ENCODE measurements at regions not wholly inside any gene's neighbourhood (a gene's known extent, or its start where the extent isn't known, plus 50 kb on each side); places are given as distances from the start of the nearest gene placed in this dataset.

- 96 to 97% methylated on average over 1 of the region's 1 CpG for whole genome bisulfite sequencing, 2 donors
- no peaks in the 10 kb centered on the region for H3K36me3 ChIP-seq
- peaks cover 0 to 3% (median 0%) of the 10 kb centered on the region in 11 donors for H3K9me3 ChIP-seq
- no peak for TF ChIP-seq CTCF (IDR thresholded peaks at IDR 0.05)
- no peaks in the 10 kb centered on the region for H3K27me3 ChIP-seq
- H3K4me3 ChIP-seq: no peak overlapping the region
- ATAC-seq (no peak), DNase-seq (no peak)
- H3K4me1 ChIP-seq: no peaks in the 10 kb centered on the region
- no peak overlapping the region for H3K27ac ChIP-seq
- intact Hi-C loops (cut with DNase I): no loop called here
Measured at GRCh38 chr5:104198156-104198555, 635.6 kb upstream of the NUDT12 start.

- Histone ChIP-seq H3K27me3 (no peaks in the 10 kb centered on the region), H3K27ac (no peak overlapping the region), H3K9me3 (peaks cover 0 to 24% (median 0%) of the 10 kb centered on the region in 11 donors), H3K4me1 (no peaks in the 10 kb centered on the region), H3K4me3 (no peak overlapping the region), H3K36me3 (no peaks in the 10 kb centered on the region)
- DNase-seq (no peak), ATAC-seq (no peak)
- intact Hi-C loops (cut with DNase I): no loop called here
- 43 to 48% methylated on average over 2 of the region's 2 CpGs for WGBS, 2 donors
- TF ChIP-seq CTCF (IDR thresholded peaks at IDR 0.05): no peak
Measured at GRCh38 chr5:104189909-104190308, 627.3 kb upstream of the NUDT12 start.

- intact Hi-C loops (cut with DNase I): no loop called here
- H3K9me3 ChIP-seq: peaks cover 0 to 24% (median 0%) of the 10 kb centered on the region in 11 donors
- no peaks in the 10 kb centered on the region for H3K36me3 ChIP-seq
- DNase-seq (no peak), ATAC-seq (no peak)
- no peak overlapping the region for H3K27ac ChIP-seq
- no peak overlapping the region for H3K4me3 ChIP-seq
- no peaks in the 10 kb centered on the region for H3K27me3 ChIP-seq
- 77 to 84% methylated on average over 4 of the region's 4 CpGs for WGBS, 2 donors
- no peaks in the 10 kb centered on the region for H3K4me1 ChIP-seq
- TF ChIP-seq CTCF (IDR thresholded peaks at IDR 0.05): no peak
Measured at GRCh38 chr5:104189031-104189430, 626.4 kb upstream of the NUDT12 start.

GRCh38 chr5:104187656-104188055 lies 625.1 kb upstream of the NUDT12 start:
- DNase-seq (no peak), ATAC-seq (no peak)
- H3K36me3 ChIP-seq: no peaks in the 10 kb centered on the region
- 93 to 97% methylated on average over 2 of the region's 2 CpGs for WGBS, 2 donors
- no peaks in the 10 kb centered on the region for H3K27me3 ChIP-seq
- H3K27ac ChIP-seq: no peak overlapping the region
- peaks cover 0 to 24% (median 0%) of the 10 kb centered on the region in 11 donors for H3K9me3 ChIP-seq
- no peak for TF ChIP-seq CTCF (IDR thresholded peaks at IDR 0.05)
- H3K4me3 ChIP-seq: no peak overlapping the region
- intact Hi-C loops (cut with DNase I): no loop called here
- H3K4me1 ChIP-seq: no peaks in the 10 kb centered on the region
